HG02588 (cell line): ENCODE measurements at regions not wholly inside any gene's neighbourhood (a gene's known extent, or its start where the extent isn't known, plus 50 kb on each side); places are given as distances from the start of the nearest gene placed in this dataset.
"Not testable (repeated sequence)": the region's sequence is repeated elsewhere in the genome, so short reads cannot be mapped to it uniquely, and the experiment has no call there.

Experiments
- ATAC-seq: cut with Tn5 transposase; IDR thresholded peaks from one replicate; pipeline ENCODE4 v1.9.1; 2021; ENCODE audit warnings: mild to moderate bottlenecking, moderate library complexity; ENCODE audit not compliant: unreplicated experiment

GRCh38 chr11:122604621-122605020 is 50.9 kb upstream of the UBASH3B start:
- no peak for ATAC-seq

- no peak for ATAC-seq
These were observed 54.1 kb upstream of the UBASH3B start for GRCh38 chr11:122601141-122602125.

GRCh38 chr11:122600290-122600689 is 55.2 kb upstream of the UBASH3B start:
- no peak for ATAC-seq

GRCh38 chr11:122599434-122599833 is 56.1 kb upstream of the UBASH3B start:
- ATAC-seq, result no peak

GRCh38 chr11:122598971-122599370 is 56.6 kb upstream of the UBASH3B start:
- no peak for ATAC-seq

GRCh38 chr11:122597511-122597910 is 58.0 kb upstream of the UBASH3B start:
- no peak for ATAC-seq

GRCh38 chr11:122594986-122595645 is 60.4 kb upstream of the UBASH3B start:
- ATAC-seq, result no peak

- no peak for ATAC-seq
These were observed 61.8 kb upstream of the UBASH3B start for GRCh38 chr11:122593473-122594420.

GRCh38 chr11:122592641-122593040 is 62.9 kb upstream of the UBASH3B start:
- no peak for ATAC-seq

- no peak for ATAC-seq
These were observed 70.9 kb upstream of the UBASH3B start for GRCh38 chr11:122584670-122585069.

GRCh38 chr11:122580071-122580470 is 75.5 kb upstream of the UBASH3B start:
- not testable (repeated sequence) for ATAC-seq

- no peak for ATAC-seq
These were observed 77.2 kb upstream of the UBASH3B start for GRCh38 chr11:122578171-122578825.

- ATAC-seq, result no peak
These were observed 82.9 kb upstream of the UBASH3B start for GRCh38 chr11:122572592-122572991.

GRCh38 chr11:122563761-122564160 is 91.8 kb upstream of the UBASH3B start:
- ATAC-seq, result no peak

- no peak for ATAC-seq
These were observed 95.7 kb upstream of the UBASH3B start for GRCh38 chr11:122559734-122560382.

GRCh38 chr11:122559218-122559617 is 96.3 kb upstream of the UBASH3B start:
- ATAC-seq, result not testable (repeated sequence)

- not testable (repeated sequence) for ATAC-seq
These were observed 98.4 kb upstream of the UBASH3B start for GRCh38 chr11:122557163-122557562.

GRCh38 chr11:122556605-122557004 is 98.9 kb upstream of the UBASH3B start:
- no peak for ATAC-seq

GRCh38 chr11:122538060-122538459 is 117.5 kb upstream of the UBASH3B start:
- ATAC-seq, result no peak

- no peak for ATAC-seq
These were observed 130.6 kb upstream of the UBASH3B start for GRCh38 chr11:122524898-122525297.
